HepG2 (cell line): ENCODE measurements at regions not wholly inside any gene's neighbourhood (a gene's known extent, or its start where the extent isn't known, plus 50 kb on each side); places are given as distances from the start of the nearest gene placed in this dataset.

ENCODE experiments used
- ATF7 ChIP-seq, 2 experiments: fragments of 450-650 bp in 1 of 2; sonication (generic) in 1 of 2; formaldehyde crosslinking in 1 of 2; IDR thresholded peaks; 2 replicates each; pipeline versions ENCODE4 v1.4.0 to v1.6.1; 2016 to 2020; ENCODE audit warnings: antibody characterized with exemption in 1 of 2, mild to moderate bottlenecking in 1 of 2, missing genetic modification reagents in 1 of 2
- HOXA7 ChIP-seq: sonication (generic); formaldehyde crosslinking; IDR thresholded peaks from 2 replicates; pipeline ENCODE4 v1.8.1; 2022; ENCODE audit warnings: mild to moderate bottlenecking, missing genetic modification reagents, moderate library complexity
- RAD51 ChIP-seq: fragments of 450-650 bp; IDR thresholded peaks from 2 replicates; pipeline ENCODE4 v1.6.1; 2016; ENCODE audit warnings: borderline replicate concordance
- ZFP90 ChIP-seq: sonication (generic); formaldehyde crosslinking; IDR thresholded peaks from 2 replicates; pipeline ENCODE4 v1.8.0; 2022; ENCODE audit warnings: missing genetic modification reagents, mild to moderate bottlenecking, inconsistent platforms, borderline replicate concordance
- TF ChIP-seq, protein P1 (sequence below), 2 experiments: IDR thresholded peaks; 2 replicates each; pipeline ENCODE4 v1.6.1; 2011 to 2012; ENCODE audit warnings: low read length in 2 of 2, borderline replicate concordance in 1 of 2, low read depth in 1 of 2, mild to moderate bottlenecking in 1 of 2, moderate library complexity in 1 of 2

DNA sequence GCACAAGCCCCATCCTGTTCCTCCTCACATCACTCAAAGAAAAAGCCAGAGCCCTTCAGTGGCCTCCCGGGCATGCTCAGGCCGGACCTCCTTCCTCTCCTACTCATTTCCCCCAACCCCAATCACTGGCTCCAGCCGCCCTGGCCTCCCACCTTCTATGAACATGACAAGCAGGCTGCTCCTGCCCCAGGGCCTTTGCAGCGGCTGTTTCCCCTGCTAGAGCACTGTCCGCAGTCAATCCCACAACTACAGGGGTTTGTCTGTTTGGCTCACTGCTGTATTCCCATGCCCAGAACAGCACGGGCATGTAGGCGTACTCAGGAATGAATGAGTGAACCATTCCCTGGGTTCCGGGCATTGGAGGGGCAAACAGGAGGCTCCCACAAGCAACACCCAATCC, 139.8 kb upstream of the PRR20G start:
- TF ChIP-seq HOXA7 (no peak), ATF7 (IDR thresholded peaks at IDR 0.05) (no peak), ATF7 (CRISPR knock-in tag; IDR thresholded peaks at IDR 0.05) (no peak), RAD51 (no peak), ZFP90 (CRISPR knock-in tag) (no peak)
- TF ChIP-seq, protein P1, sequence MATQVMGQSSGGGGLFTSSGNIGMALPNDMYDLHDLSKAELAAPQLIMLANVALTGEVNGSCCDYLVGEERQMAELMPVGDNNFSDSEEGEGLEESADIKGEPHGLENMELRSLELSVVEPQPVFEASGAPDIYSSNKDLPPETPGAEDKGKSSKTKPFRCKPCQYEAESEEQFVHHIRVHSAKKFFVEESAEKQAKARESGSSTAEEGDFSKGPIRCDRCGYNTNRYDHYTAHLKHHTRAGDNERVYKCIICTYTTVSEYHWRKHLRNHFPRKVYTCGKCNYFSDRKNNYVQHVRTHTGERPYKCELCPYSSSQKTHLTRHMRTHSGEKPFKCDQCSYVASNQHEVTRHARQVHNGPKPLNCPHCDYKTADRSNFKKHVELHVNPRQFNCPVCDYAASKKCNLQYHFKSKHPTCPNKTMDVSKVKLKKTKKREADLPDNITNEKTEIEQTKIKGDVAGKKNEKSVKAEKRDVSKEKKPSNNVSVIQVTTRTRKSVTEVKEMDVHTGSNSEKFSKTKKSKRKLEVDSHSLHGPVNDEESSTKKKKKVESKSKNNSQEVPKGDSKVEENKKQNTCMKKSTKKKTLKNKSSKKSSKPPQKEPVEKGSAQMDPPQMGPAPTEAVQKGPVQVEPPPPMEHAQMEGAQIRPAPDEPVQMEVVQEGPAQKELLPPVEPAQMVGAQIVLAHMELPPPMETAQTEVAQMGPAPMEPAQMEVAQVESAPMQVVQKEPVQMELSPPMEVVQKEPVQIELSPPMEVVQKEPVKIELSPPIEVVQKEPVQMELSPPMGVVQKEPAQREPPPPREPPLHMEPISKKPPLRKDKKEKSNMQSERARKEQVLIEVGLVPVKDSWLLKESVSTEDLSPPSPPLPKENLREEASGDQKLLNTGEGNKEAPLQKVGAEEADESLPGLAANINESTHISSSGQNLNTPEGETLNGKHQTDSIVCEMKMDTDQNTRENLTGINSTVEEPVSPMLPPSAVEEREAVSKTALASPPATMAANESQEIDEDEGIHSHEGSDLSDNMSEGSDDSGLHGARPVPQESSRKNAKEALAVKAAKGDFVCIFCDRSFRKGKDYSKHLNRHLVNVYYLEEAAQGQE (IDR thresholded peaks at IDR 0.05; ENCODE audit: borderline replicate concordance in 1 of 2, low read depth in 1 of 2, low read length in 2 of 2), result no peak
